IMR-90 (cell line): ENCODE measurements at regions not wholly inside any gene's neighbourhood (a gene's known extent, or its start where the extent isn't known, plus 50 kb on each side); places are given as distances from the start of the nearest gene placed in this dataset.

Experiments
- ATAC-seq: fragments of 200-7000 bp; cut with Tn5 transposase; 2 replicates; pipeline ENCODE4 v1.9.1; 2020; ENCODE audit warnings: low read depth, mild to moderate bottlenecking, moderate library complexity
- BruUV-seq: library from RNA; stranded (reverse); fragments of 400-500 nt; replicated peaks from 2 replicates; lab custom pipeline; 2021; lab: Mats Ljungman, UMichigan
- CTCF ChIA-PET: fragments of 300-600 bp; formaldehyde crosslinking; extraction: SDS; loops from one replicate; lab custom pipeline; 2021; ENCODE audit warnings: antibody characterized with exemption; lab: Yijun Ruan, JAX
- POLR2A ChIA-PET: fragments of 300-600 bp; sonication (Branson Sonifier 250); formaldehyde crosslinking; loops from one replicate; lab custom pipeline; 2022; ENCODE audit warnings: antibody characterized with exemption; ENCODE audit not compliant: unreplicated experiment; lab: Charles Lee
- DNase-seq: peaks from one replicate; pipeline ENCODE4 v3.0.0; 2013
- H2AFZ ChIP-seq: replicated peaks from 2 replicates; pipeline ENCODE3; 2013; ENCODE audit warnings: low read length, mild to moderate bottlenecking; ENCODE audit not compliant: poor library complexity
- H2AK5ac ChIP-seq: 2 replicates; pipeline ENCODE4 v1.6.1; 2013; ENCODE audit warnings: low read depth, low read length, inconsistent platforms
- H2AK9ac ChIP-seq: replicated peaks from 2 replicates; pipeline ENCODE3; 2013; ENCODE audit warnings: mild to moderate bottlenecking, low read depth, low read length, moderate library complexity; ENCODE audit not compliant: poor library complexity
- H2BK120ac ChIP-seq: 2 replicates; pipeline ENCODE4 v1.6.1; 2013; ENCODE audit warnings: low read depth, low read length, inconsistent platforms
- H2BK15ac ChIP-seq: 3 replicates; pipeline ENCODE4 v1.6.1; 2013; ENCODE audit warnings: low read depth, low read length, inconsistent platforms
- H2BK20ac ChIP-seq: 2 replicates; pipeline ENCODE4 v1.6.1; 2013; ENCODE audit warnings: low read depth, mild to moderate bottlenecking, inconsistent platforms, low read length, moderate library complexity
- H2BK5ac ChIP-seq: 2 replicates; pipeline ENCODE4 v1.6.1; 2013; ENCODE audit warnings: mild to moderate bottlenecking, low read depth, low read length, inconsistent platforms; ENCODE audit not compliant: poor library complexity, severe bottlenecking
- H3K14ac ChIP-seq: replicated peaks from 2 replicates; pipeline ENCODE4 v1.6.1; 2013; ENCODE audit warnings: low read depth, low read length, inconsistent platforms
- H3K18ac ChIP-seq: 2 replicates; pipeline ENCODE4 v1.6.1; 2013; ENCODE audit warnings: low read depth, low read length, control low read depth
- H3K23ac ChIP-seq: 2 replicates; pipeline ENCODE4 v1.6.1; 2013; ENCODE audit warnings: low read depth, low read length, inconsistent platforms
- H3K27ac ChIP-seq: 2 replicates; pipeline ENCODE4 v1.5.1; 2013; ENCODE audit warnings: mild to moderate bottlenecking, control low read depth, low read length; ENCODE audit not compliant: insufficient read depth
- H3K27me3 ChIP-seq: 2 replicates; pipeline ENCODE4 v1.6.1; 2013; ENCODE audit warnings: low read length; ENCODE audit not compliant: control insufficient read depth, insufficient read depth
- H3K36me3 ChIP-seq: 2 replicates; pipeline ENCODE4 v1.6.1; 2013; ENCODE audit warnings: low read length, mixed read lengths; ENCODE audit not compliant: control insufficient read depth, insufficient read depth
- H3K4ac ChIP-seq: 2 replicates; pipeline ENCODE4 v1.6.1; 2013; ENCODE audit warnings: low read depth, low read length, inconsistent platforms
- H3K4me1 ChIP-seq: 2 replicates; pipeline ENCODE4 v1.6.1; 2013; ENCODE audit warnings: low read length, mixed read lengths; ENCODE audit not compliant: control insufficient read depth, insufficient read depth
- H3K4me2 ChIP-seq: 2 replicates; pipeline ENCODE4 v1.6.1; 2013; ENCODE audit warnings: low read depth, mild to moderate bottlenecking, control low read depth, low read length, moderate library complexity
- H3K4me3 ChIP-seq: 2 replicates; pipeline ENCODE4 v1.5.1; 2013; ENCODE audit warnings: low read depth, mild to moderate bottlenecking, control low read depth, low read length, moderate library complexity; ENCODE audit not compliant: insufficient read depth
- H3K56ac ChIP-seq: 2 replicates; pipeline ENCODE4 v1.6.1; 2013; ENCODE audit warnings: low read length, inconsistent platforms; ENCODE audit not compliant: insufficient read depth; ENCODE audit errors: extremely low read depth
- H3K79me1 ChIP-seq, 2 experiments: 2 replicates each; pipeline ENCODE4 v1.6.1; 2013; ENCODE audit warnings: low read length in 2 of 2, inconsistent platforms in 1 of 2, low read depth in 1 of 2
- H3K9ac ChIP-seq: 2 replicates; pipeline ENCODE4 v1.6.1; 2013; ENCODE audit warnings: low read depth, low read length, control low read depth
- H3K9me1 ChIP-seq: 2 replicates; pipeline ENCODE4 v1.6.1; 2013; ENCODE audit warnings: low read length, inconsistent platforms; ENCODE audit not compliant: insufficient read depth
- H3K9me3 ChIP-seq: 2 replicates; pipeline ENCODE4 v1.6.1; 2013; ENCODE audit warnings: low read length; ENCODE audit not compliant: control insufficient read depth, insufficient read depth
- H4K20me1 ChIP-seq: 2 replicates; pipeline ENCODE4 v1.6.1; 2013; ENCODE audit warnings: low read length, inconsistent platforms; ENCODE audit not compliant: insufficient read depth
- H4K5ac ChIP-seq: 2 replicates; pipeline ENCODE4 v1.6.1; 2013; ENCODE audit warnings: mild to moderate bottlenecking, low read depth, low read length, control low read depth
- H4K8ac ChIP-seq, 2 experiments: 2 replicates each; pipeline ENCODE4 v1.6.1; 2013; ENCODE audit warnings: low read depth in 2 of 2, low read length in 2 of 2, control low read depth in 1 of 2, inconsistent platforms in 1 of 2
- H4K91ac ChIP-seq: 2 replicates; pipeline ENCODE4 v1.6.1; 2013; ENCODE audit warnings: low read depth, low read length, inconsistent platforms; ENCODE audit not compliant: insufficient read depth
- FOS ChIP-seq: fragments of 150-350 bp; IDR thresholded peaks from 2 replicates; pipeline ENCODE4 v1.6.1; 2016; ENCODE audit warnings: low read depth, low read length
- RAD21 ChIP-seq: IDR thresholded peaks from 2 replicates; pipeline ENCODE4 v1.6.1; 2012; ENCODE audit warnings: low read length, improper control_type of control experiment
- WGBS, 2 experiments: methylation state at CpG; one replicate each; pipeline versions ENCODE4 v1.1.5 to v1.1.7; 2013; ENCODE audit warnings: missing lambda C conversion rate in 2 of 2; ENCODE audit not compliant: insufficient read length in 1 of 2; ENCODE audit errors: extremely low coverage in 2 of 2; 5-methylcytosine and 5-hydroxymethylcytosine counted together
- dilution Hi-C: fragments of 300-500 bp; cut with HindIII; formaldehyde crosslinking; loops from one replicate; pipeline ENCODE4 v1.14.3; 2018; ENCODE audit warnings: low sequenced_read_pairs; ENCODE audit not compliant: unreplicated experiment
- in situ Hi-C: fragments of 300-500 bp; cut with MboI; formaldehyde crosslinking; loops from 3 replicates; pipeline ENCODE4 v1.14.3; 2019; ENCODE audit warnings: low sequenced_read_pairs, inconsistent platforms, mixed read lengths
- intact Hi-C: fragments of 100-400 bp; cut with micrococcal nuclease; formaldehyde crosslinking; loops from 2 replicates; pipeline ENCODE4 v1.10.0; 2022

DNA sequence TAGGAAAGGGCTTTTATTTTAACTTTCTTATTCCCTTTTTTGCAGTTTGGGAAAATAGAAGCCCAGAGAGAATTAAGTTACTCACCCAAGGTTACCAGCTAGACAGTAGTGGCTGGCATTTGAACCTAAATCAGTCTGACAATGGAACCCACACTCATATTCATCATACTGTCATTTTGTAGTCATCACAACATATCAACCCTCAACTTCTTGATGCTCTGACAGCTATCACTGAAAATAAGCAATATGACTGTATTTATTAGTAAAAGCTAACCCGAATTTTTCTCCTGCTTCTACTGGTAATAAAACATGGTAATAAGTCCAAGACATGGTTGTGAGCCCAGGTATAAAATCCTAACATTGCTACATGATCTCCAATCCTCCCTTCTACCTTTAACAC lies 585.8 kb upstream of the UBE2E2 start:
- Histone ChIP-seq H3K9ac (no peak overlapping the region), H4K91ac (no peak overlapping the region), H3K9me3 (peaks cover 2% of the 10 kb centered on the region; the same call in 1 of the 2 replicates), H3K4me3 (no peak overlapping the region), H3K23ac (no peak overlapping the region), H3K4ac (no peak overlapping the region), H2BK15ac (no peak overlapping the region), H2AK9ac (no peak overlapping the region), H2BK5ac (no peak overlapping the region), H3K56ac (no peak overlapping the region), H3K4me2 (no peak overlapping the region), H3K36me3 (no peaks in the 10 kb centered on the region), H2BK20ac (no peak overlapping the region), H3K27me3 (no peaks in the 10 kb centered on the region), H3K4me1 (no peaks in the 10 kb centered on the region), H2BK120ac (no peak overlapping the region), H3K27ac (no peak overlapping the region), H3K9me1 (no peaks in the 10 kb centered on the region), H3K79me1 (no peaks in the 10 kb centered on the region), H4K5ac (no peak overlapping the region), H2AFZ (no peak overlapping the region), H2AK5ac (no peak overlapping the region), H4K8ac (no peak overlapping the region), H3K18ac (no peak overlapping the region), H3K14ac (no peak overlapping the region), H4K20me1 (no peaks in the 10 kb centered on the region)
- intact Hi-C loops (no loop called here), in situ Hi-C loops (no loop called here), dilution Hi-C loops (no loop called here)
- WGBS, 2 experiments, result no CpG with 5 or more reads among the region's 1 CpG
- ATAC-seq, result no peak
- no TSS peak for BruUV-seq
- DNase-seq, result no peak
- ChIA-PET CTCF (no interaction called here), POLR2A (no interaction called here)
- no peak for TF ChIP-seq FOS
- no peak for TF ChIP-seq RAD21
